Colonic mucosa (tissue), 4 donors: ENCODE measurements at regions not wholly inside any gene's neighbourhood (a gene's known extent, or its start where the extent isn't known, plus 50 kb on each side); places are given as distances from the start of the nearest gene placed in this dataset.

Experiments used
- DNase-seq: peaks from one replicate; pipeline ENCODE4 v3.0.0-alpha.2; 2020
- H3K27ac ChIP-seq: fragments of 200-600 bp; one replicate; pipeline ENCODE4 v1.8.0; 2021
- H3K27me3 ChIP-seq: fragments of 200-600 bp; one replicate; pipeline ENCODE4 v1.8.0; 2021
- H3K36me3 ChIP-seq: fragments of 200-600 bp; one replicate; pipeline ENCODE4 v1.8.0; 2021
- H3K4me1 ChIP-seq: fragments of 200-600 bp; one replicate; pipeline ENCODE4 v1.8.0; 2021; ENCODE audit warnings: mild to moderate bottlenecking
- H3K4me3 ChIP-seq: fragments of 200-600 bp; one replicate; pipeline ENCODE4 v1.8.0; 2021
- H3K9ac ChIP-seq, 2 donors: one replicate each; pipeline ENCODE4 v1.7.0; 2013; ENCODE audit warnings: control low read depth in 2 of 2, low read depth in 2 of 2, low read length in 2 of 2
- H3K9me3 ChIP-seq: fragments of 200-600 bp; one replicate; pipeline ENCODE4 v1.8.0; 2021
- CTCF ChIP-seq: fragments of 200-600 bp; IDR thresholded peaks from one replicate; pipeline ENCODE4 v1.8.0; 2022; ENCODE audit warnings: antibody characterized with exemption, mild to moderate bottlenecking
- intact Hi-C: fragments of 100-400 bp; cut with DNase I; formaldehyde crosslinking; loops from one replicate; pipeline ENCODE4 v1.14.1; 2022
- donor health status: healthy.
- donor health status: DM: no; HTN: no; CAD: no.
- donor health status: DM: no; HTN: no; CAD: no.

- H3K27me3 ChIP-seq, result no peaks in the 10 kb centered on the region
- H3K4me1 ChIP-seq, result no peaks in the 10 kb centered on the region
- no peak for TF ChIP-seq CTCF
- H3K27ac ChIP-seq, result no peak overlapping the region
- DNase-seq, result no peak
- H3K4me3 ChIP-seq, result no peak overlapping the region
- H3K9me3 ChIP-seq, result no peaks in the 10 kb centered on the region
- no peak overlapping the region for H3K9ac ChIP-seq
- H3K36me3 ChIP-seq, result no peaks in the 10 kb centered on the region
- intact Hi-C loops, result no loop called here
Measured at GRCh38 chr18:78228974-78229373, 750.6 kb upstream of the SALL3 start.

GRCh38 chr18:78230911-78231310 lies 748.7 kb upstream of the SALL3 start:
- no peak for DNase-seq
- no peaks in the 10 kb centered on the region for H3K27me3 ChIP-seq

GRCh38 chr18:78232196-78232595 lies 747.4 kb upstream of the SALL3 start:
- H3K4me3 ChIP-seq, result no peak overlapping the region
- no peaks in the 10 kb centered on the region for H3K9me3 ChIP-seq
- no peak overlapping the region for H3K27ac ChIP-seq
- no peak for TF ChIP-seq CTCF
- H3K9ac ChIP-seq, result no peak overlapping the region
- no peaks in the 10 kb centered on the region for H3K4me1 ChIP-seq
- H3K36me3 ChIP-seq, result no peaks in the 10 kb centered on the region
- DNase-seq, result no peak
- intact Hi-C loops, result no loop called here
- no peaks in the 10 kb centered on the region for H3K27me3 ChIP-seq

More at GRCh38 chr18:78230911-78231310, 748.7 kb upstream of the SALL3 start:
- H3K9me3 ChIP-seq, result no peaks in the 10 kb centered on the region
- no peak overlapping the region for H3K9ac ChIP-seq
- H3K4me1 ChIP-seq, result no peaks in the 10 kb centered on the region
- no peak overlapping the region for H3K27ac ChIP-seq
- no peaks in the 10 kb centered on the region for H3K36me3 ChIP-seq
- no peak overlapping the region for H3K4me3 ChIP-seq
- TF ChIP-seq CTCF, result no peak
- intact Hi-C loops, result no loop called here

- Histone ChIP-seq H3K36me3 (no peaks in the 10 kb centered on the region), H3K27ac (no peak overlapping the region), H3K27me3 (no peaks in the 10 kb centered on the region), H3K9me3 (no peaks in the 10 kb centered on the region), H3K4me1 (no peaks in the 10 kb centered on the region), H3K9ac (no peak overlapping the region), H3K4me3 (no peak overlapping the region)
- no peak for TF ChIP-seq CTCF
- intact Hi-C loops, result no loop called here
- DNase-seq, result no peak
Measured at GRCh38 chr18:78237864-78238263, 741.8 kb upstream of the SALL3 start.

GRCh38 chr18:78238404-78239089 lies 741.1 kb upstream of the SALL3 start:
- no peak overlapping the region for H3K9ac ChIP-seq
- H3K9me3 ChIP-seq, result no peaks in the 10 kb centered on the region
- no peak overlapping the region for H3K4me3 ChIP-seq
- no peaks in the 10 kb centered on the region for H3K4me1 ChIP-seq
- TF ChIP-seq CTCF, result no peak
- H3K27ac ChIP-seq, result no peak overlapping the region
- no peaks in the 10 kb centered on the region for H3K27me3 ChIP-seq
- intact Hi-C loops, result no loop called here
- no peak for DNase-seq
- no peaks in the 10 kb centered on the region for H3K36me3 ChIP-seq
